ENCODE measurements at regions not wholly inside any gene's neighbourhood (a gene's known extent, or its start where the extent isn't known, plus 50 kb on each side); places are given as distances from the start of the nearest gene placed in this dataset.

GRCh38 chrX:137915466-137915865 is 349.5 kb downstream of the ZIC3 start (continued):
- TF ChIP-seq MYBL2 (CRISPR knock-in tag; IDR thresholded peaks at IDR 0.05): no peak
- TF ChIP-seq ZNF396 (CRISPR knock-in tag; IDR thresholded peaks at IDR 0.05; ENCODE audit: borderline replicate concordance): no peak

GRCh38 chrX:137916090-137916746 is 350.3 kb downstream of the ZIC3 start:
- H3K4me1 Mint-ChIP-seq: peaks cover 34% of the 10 kb centered on the region
- no peak for TF ChIP-seq ATF3 (CRISPR knock-in tag; conservative IDR thresholded peaks at IDR 0.05)
- no peak for TF ChIP-seq ATF1 (CRISPR knock-in tag; IDR thresholded peaks at IDR 0.05)
- no peak for TF ChIP-seq ZNF532 (CRISPR knock-in tag; IDR thresholded peaks at IDR 0.05; ENCODE audit: borderline replicate concordance)
- TF ChIP-seq NR2C2 (CRISPR knock-in tag; IDR thresholded peaks at IDR 0.05): no peak
- 0 out of 2 replicates have a peak, but pooled peaks have one; percentile 11 for TF ChIP-seq ZNF423 (CRISPR knock-in tag; IDR thresholded peaks at IDR 0.05)
- TF ChIP-seq TCF7 (CRISPR knock-in tag; IDR thresholded peaks at IDR 0.05; ENCODE audit: low read depth): no peak
- no peak for TF ChIP-seq ZNF281 (CRISPR knock-in tag; IDR thresholded peaks at IDR 0.05)
- TF ChIP-seq SMAD4 (CRISPR knock-in tag; IDR thresholded peaks at IDR 0.05): no peak
- TF ChIP-seq ZNF512 (CRISPR knock-in tag; IDR thresholded peaks at IDR 0.05; ENCODE audit: borderline replicate concordance): no peak
- POLR2A ChIA-PET: no interaction called here
- ATAC-seq (peak; percentile 62), DNase-seq (ENCODE audit: low spot score) (peak; percentile 13)
- H3K4me3 Mint-ChIP-seq: no peak overlapping the region
- peaks cover 2% of the 10 kb centered on the region for H3K27me3 Mint-ChIP-seq (ENCODE audit: low read depth)
- CTCF ChIA-PET: interaction anchor here (0.7 to 1.3 kb wide), 3 partner anchors 10 to 483 kb away, joined by 3 to 4 read pairs (median 4); no protein-coding TSS in a partner anchor
- 0 out of 2 replicates have a peak, but pooled peaks cover 3% of the 10 kb centered on the region for H3K9me3 Mint-ChIP-seq
- H3K27ac Mint-ChIP-seq: no peak overlapping the region
- no peaks in the 10 kb centered on the region; the same call in 1 of the 2 replicates for H3K36me3 Mint-ChIP-seq

- TF ChIP-seq MAX (CRISPR knock-in tag; IDR thresholded peaks at IDR 0.05) (no peak), NFYB (CRISPR knock-in tag; conservative IDR thresholded peaks at IDR 0.05; ENCODE audit: low read depth) (no peak), ZNF138 (CRISPR knock-in tag; conservative IDR thresholded peaks at IDR 0.05) (no peak), CREM (CRISPR knock-in tag; IDR thresholded peaks at IDR 0.05) (no peak), CTCF (IDR thresholded peaks at IDR 0.05) (0 out of 2 replicates have a peak, but pooled peaks have one; percentile 27), ZNF232 (CRISPR knock-in tag; IDR thresholded peaks at IDR 0.05) (no peak), ZNF423 (CRISPR knock-in tag; IDR thresholded peaks at IDR 0.05) (no peak), GTF2I (CRISPR knock-in tag; conservative IDR thresholded peaks at IDR 0.05) (no peak), SMAD4 (CRISPR knock-in tag; IDR thresholded peaks at IDR 0.05) (no peak)
- Mint-ChIP-seq H3K27ac (no peak overlapping the region), H3K4me3 (no peak overlapping the region), H3K4me1 (peaks cover 31% of the 10 kb centered on the region), H3K27me3 (ENCODE audit: low read depth) (no peaks in the 10 kb centered on the region), H3K36me3 (no peaks in the 10 kb centered on the region), H3K9me3 (no peaks in the 10 kb centered on the region)
- ChIA-PET POLR2A (interaction anchor here (0.9 kb wide), 1 partner anchor 350 kb away, joined by 5 read pairs; no protein-coding TSS in a partner anchor), CTCF (interaction anchor here (0.7 to 3.0 kb wide), 19 partner anchors 10 to 759 kb away, joined by 3 to 21 read pairs (median 4); no protein-coding TSS in a partner anchor)
- DNase-seq (ENCODE audit: low spot score) (peak; percentile 19), ATAC-seq (peak; percentile 68)
Measured at GRCh38 chrX:137926090-137926489, 360.2 kb downstream of the ZIC3 start.
